Stomach (tissue), 8 donors: ENCODE measurements at regions not wholly inside any gene's neighbourhood (a gene's known extent, or its start where the extent isn't known, plus 50 kb on each side); places are given as distances from the start of the nearest gene placed in this dataset.

Experiments used
- DNase-seq, 2 donors: peaks; one replicate each; pipeline versions ENCODE4 v3.0.0 to v3.0.0-alpha.2; 2013 to 2019
- H3K27ac ChIP-seq, 5 donors: fragments of 200-600 bp in 4 of 5; sonication (generic) in 4 of 5; one replicate each; pipeline ENCODE4 v1.5.1; 2013 to 2019; ENCODE audit warnings: mild to moderate bottlenecking in 1 of 5, moderate library complexity in 1 of 5
- H3K27me3 ChIP-seq, 3 donors: fragments of 200-600 bp; sonication (generic); one replicate each; pipeline ENCODE4 v1.5.1; 2017 to 2019; ENCODE audit warnings: mixed run types in 1 of 3
- H3K36me3 ChIP-seq, 4 donors: fragments of 200-600 bp; sonication (generic); 1 replicate in 3 of 4; 2 replicates in 1 of 4; pipeline ENCODE4 v1.5.1; 2016 to 2019
- H3K4me1 ChIP-seq, 4 donors: fragments of 200-600 bp; sonication (generic); one replicate each; pipeline ENCODE4 v1.5.1; 2016 to 2019
- H3K4me3 ChIP-seq, 4 donors: fragments of 200-600 bp; sonication (generic) in 3 of 4; one replicate each; pipeline ENCODE4 v1.5.1; 2016 to 2019; ENCODE audit warnings: mild to moderate bottlenecking in 1 of 4
- H3K9me3 ChIP-seq, 4 donors: fragments of 200-600 bp; sonication (generic); one replicate each; pipeline ENCODE4 v1.5.1; 2016 to 2019
- CTCF ChIP-seq, 7 experiments: fragments of 450-650 bp in 4 of 7; fragments of 200-600 bp in 3 of 7; sonication (generic) in 3 of 7; IDR thresholded peaks; one replicate each; pipeline ENCODE4 v1.5.1; 2016 to 2019; ENCODE audit warnings: antibody characterized with exemption in 7 of 7, control low read depth in 2 of 7, mild to moderate bottlenecking in 1 of 7
- EP300 ChIP-seq: sonication (generic); formaldehyde crosslinking; IDR thresholded peaks from one replicate; pipeline ENCODE4 v1.6.1; 2017; ENCODE audit warnings: antibody characterized with exemption
- POLR2A ChIP-seq, 4 donors: fragments of 450-650 bp; IDR thresholded peaks; one replicate each; pipeline ENCODE4 v1.6.1; 2016; ENCODE audit warnings: antibody characterized with exemption in 4 of 4, control low read depth in 2 of 4, mild to moderate bottlenecking in 1 of 4, moderate library complexity in 1 of 4
- POLR2AphosphoS5 ChIP-seq, 3 donors: sonication (generic); formaldehyde crosslinking; IDR thresholded peaks; one replicate each; pipeline ENCODE4 v1.6.1; 2016; ENCODE audit warnings: antibody characterized with exemption in 3 of 3
- WGBS, 5 donors: extraction: QIAGEN DNeasy Blood & Tissue Kit in 3 of 5; methylation state at CpG; one replicate each; pipeline versions ENCODE4 v1.1.5 to v1.1.7; 2013 to 2018; 5-methylcytosine and 5-hydroxymethylcytosine counted together
- intact Hi-C: fragments of 100-400 bp; cut with DNase I; formaldehyde crosslinking; loops from one replicate; pipeline ENCODE4 v1.15.1; 2023; ENCODE audit warnings: low total_unique reads
- donor health status: healthy with polysubstance abuse.
- donor health status: Bipolar disorder and iron deficiency.
- donor health status: healthy.

- TF ChIP-seq CTCF (IDR thresholded peaks at IDR 0.05) = no peak
- Histone ChIP-seq H3K27ac (no peak overlapping the region), H3K36me3 (no peaks in the 10 kb centered on the region), H3K4me1 (no peaks in the 10 kb centered on the region), H3K9me3 (peaks cover 0 to 8% (median 5%) of the 10 kb centered on the region in 4 donors), H3K4me3 (no peak overlapping the region), H3K27me3 (no peaks in the 10 kb centered on the region)
- no peak for DNase-seq
- intact Hi-C loops = no loop called here
Measured at GRCh38 chr6:68082086-68082485, 553.0 kb upstream of the ADGRB3 start.

GRCh38 chr6:68080074-68080473, 555.0 kb upstream of the ADGRB3 start:
- Histone ChIP-seq H3K4me3 (no peak overlapping the region), H3K27me3 (no peaks in the 10 kb centered on the region), H3K36me3 (no peaks in the 10 kb centered on the region), H3K4me1 (no peaks in the 10 kb centered on the region), H3K27ac (no peak overlapping the region), H3K9me3 (no peaks in the 10 kb centered on the region)
- 61 to 78% (median 62%) methylated on average over 3 of the region's 3 CpGs for WGBS, 5 donors
- TF ChIP-seq EP300 = no peak
- TF ChIP-seq CTCF (IDR thresholded peaks at IDR 0.05) = no peak
- TF ChIP-seq POLR2AphosphoS5 (IDR thresholded peaks at IDR 0.05) = no peak
- no peak for TF ChIP-seq POLR2A (IDR thresholded peaks at IDR 0.05)
- no peak for DNase-seq
- intact Hi-C loops = no loop called here

- TF ChIP-seq POLR2AphosphoS5 (IDR thresholded peaks at IDR 0.05) (no peak), POLR2A (IDR thresholded peaks at IDR 0.05) (no peak), EP300 (no peak), CTCF (IDR thresholded peaks at IDR 0.05) (no peak)
- Histone ChIP-seq H3K27me3 (no peaks in the 10 kb centered on the region), H3K27ac (no peak overlapping the region), H3K36me3 (no peaks in the 10 kb centered on the region), H3K4me3 (no peak overlapping the region), H3K9me3 (no peaks in the 10 kb centered on the region), H3K4me1 (no peaks in the 10 kb centered on the region)
- WGBS, 5 donors = 70 to 93% (median 78%) methylated on average over 5 of the region's 5 CpGs
- intact Hi-C loops = no loop called here
- DNase-seq = no peak
Measured at GRCh38 chr6:68077661-68078060, 557.4 kb upstream of the ADGRB3 start.

- Histone ChIP-seq H3K27me3 (no peaks in the 10 kb centered on the region), H3K4me1 (no peaks in the 10 kb centered on the region), H3K4me3 (no peak overlapping the region), H3K9me3 (no peaks in the 10 kb centered on the region), H3K27ac (no peak overlapping the region), H3K36me3 (no peaks in the 10 kb centered on the region)
- intact Hi-C loops = no loop called here
- DNase-seq = no peak
- TF ChIP-seq POLR2A (IDR thresholded peaks at IDR 0.05) = no peak
- TF ChIP-seq CTCF (IDR thresholded peaks at IDR 0.05) = no peak
- no peak for TF ChIP-seq EP300
- TF ChIP-seq POLR2AphosphoS5 (IDR thresholded peaks at IDR 0.05) = no peak
Measured at GRCh38 chr6:68071740-68072139, 563.3 kb upstream of the ADGRB3 start.
